Activated naive CD8-positive, alpha-beta T cell treated with anti-CD3 and anti-CD28 coated beads, Interleukin-2, amount 10 ng/mL, durations not matched to agents 7 days and 5 days (primary cell): ENCODE measurements at regions not wholly inside any gene's neighbourhood (a gene's known extent, or its start where the extent isn't known, plus 50 kb on each side); places are given as distances from the start of the nearest gene placed in this dataset.

Experiments used
- ATAC-seq: fragments of 150-1000 bp; cut with Tn5 transposase; one replicate; pipeline ENCODE4 v1.10.0; 2021; ENCODE audit warnings: low read depth, moderate library complexity
- POLR2A ChIA-PET: fragments of 350-600 bp; sonication (Branson Sonifier 250); formaldehyde crosslinking; loops from one replicate; lab custom pipeline; 2021; ENCODE audit warnings: antibody characterized with exemption; lab: Charles Lee
- DNase-seq: peaks from one replicate; pipeline ENCODE4 v3.0.0; 2021
- H3K27ac Mint-ChIP-seq: one replicate; pipeline ENCODE4 v1.8.0; 2022; ENCODE audit warnings: mild to moderate bottlenecking, mixed read lengths
- H3K27me3 Mint-ChIP-seq: one replicate; pipeline ENCODE4 v1.8.0; 2022; ENCODE audit warnings: mild to moderate bottlenecking, moderate library complexity, mixed read lengths
- H3K36me3 Mint-ChIP-seq: one replicate; pipeline ENCODE4 v1.8.0; 2021; ENCODE audit warnings: mild to moderate bottlenecking, mixed read lengths
- H3K4me1 Mint-ChIP-seq: one replicate; pipeline ENCODE4 v1.8.0; 2021; ENCODE audit warnings: mixed read lengths
- H3K4me3 Mint-ChIP-seq: one replicate; pipeline ENCODE4 v1.8.0; 2022; ENCODE audit warnings: mild to moderate bottlenecking, moderate library complexity, mixed read lengths
- H3K9me3 Mint-ChIP-seq: one replicate; pipeline ENCODE4 v1.8.0; 2021; ENCODE audit warnings: mixed read lengths

DNA sequence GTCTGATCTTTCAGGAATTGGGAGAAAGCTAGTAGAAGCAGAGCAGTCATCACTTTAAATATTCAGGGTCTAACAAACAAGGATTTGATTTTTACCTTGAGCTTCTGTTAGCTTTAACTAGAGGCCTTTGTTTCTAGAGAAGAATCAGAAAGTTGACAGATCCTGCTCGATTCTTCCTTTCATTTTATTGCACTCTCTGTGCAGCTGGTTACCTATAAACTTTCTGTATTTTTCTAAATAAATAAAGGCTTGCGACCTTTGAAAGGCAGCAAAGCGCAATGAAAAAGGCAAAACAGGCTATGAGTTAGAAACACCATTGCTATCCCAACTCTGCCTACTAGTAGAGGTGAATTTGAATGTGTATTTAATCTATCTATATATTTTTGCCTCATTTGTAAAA, 101.4 kb upstream of the NPY2R start:
- Mint-ChIP-seq H3K27me3 (no peaks in the 10 kb centered on the region), H3K27ac (no peak overlapping the region), H3K4me1 (no peaks in the 10 kb centered on the region), H3K36me3 (no peaks in the 10 kb centered on the region), H3K4me3 (no peak overlapping the region), H3K9me3 (no peaks in the 10 kb centered on the region)
- POLR2A ChIA-PET = no interaction called here
- DNase-seq (no peak), ATAC-seq (no peak)

DNA sequence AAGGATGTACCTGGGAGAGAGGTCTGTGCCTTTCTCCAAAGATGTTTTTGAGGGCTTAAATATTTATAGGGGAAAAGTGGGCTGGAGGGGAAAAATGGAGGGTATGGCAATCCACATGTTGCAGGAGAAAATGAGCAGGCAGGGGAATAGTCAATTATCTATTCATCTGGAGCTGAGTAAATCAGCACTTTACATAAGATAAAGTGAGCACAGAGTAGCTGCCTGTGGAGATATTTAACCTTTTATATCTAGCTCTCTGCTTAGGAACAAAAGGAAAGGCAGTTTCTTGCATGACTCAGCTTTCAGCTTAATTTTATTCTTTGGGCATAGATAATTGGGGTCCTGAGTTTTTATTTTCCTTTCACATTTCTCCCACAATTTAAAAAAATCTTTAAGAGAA, 93.6 kb upstream of the NPY2R start:
- H3K36me3 Mint-ChIP-seq = no peaks in the 10 kb centered on the region
- H3K4me1 Mint-ChIP-seq = no peaks in the 10 kb centered on the region
- H3K27ac Mint-ChIP-seq = no peak overlapping the region
- H3K9me3 Mint-ChIP-seq = no peaks in the 10 kb centered on the region
- ATAC-seq = no peak
- POLR2A ChIA-PET = no interaction called here
- H3K27me3 Mint-ChIP-seq = peaks cover 2% of the 10 kb centered on the region
- H3K4me3 Mint-ChIP-seq = no peak overlapping the region
- no peak for DNase-seq

DNA sequence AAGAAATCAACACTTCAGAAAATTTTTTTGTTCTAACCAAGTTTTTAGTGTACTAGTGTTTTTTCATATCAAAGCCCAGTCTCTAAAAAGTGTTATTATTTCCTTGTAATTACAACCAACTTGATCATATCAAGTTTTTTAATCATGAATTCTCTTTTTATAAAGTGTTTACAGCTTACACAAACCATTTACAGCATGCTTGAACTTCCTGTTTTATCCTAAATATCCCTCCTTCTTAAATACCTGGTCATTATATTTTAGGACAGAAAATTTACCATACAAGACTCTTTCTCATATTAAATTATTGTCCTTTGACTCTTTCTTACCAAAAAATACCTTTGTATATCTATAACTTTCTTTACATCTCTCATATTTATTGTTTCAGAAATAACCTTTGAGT, 89.4 kb upstream of the NPY2R start:
- H3K4me3 Mint-ChIP-seq = no peak overlapping the region
- H3K9me3 Mint-ChIP-seq = no peaks in the 10 kb centered on the region
- DNase-seq (no peak), ATAC-seq (no peak)
- no peaks in the 10 kb centered on the region for H3K36me3 Mint-ChIP-seq
- H3K27ac Mint-ChIP-seq = no peak overlapping the region
- H3K4me1 Mint-ChIP-seq = no peaks in the 10 kb centered on the region
- POLR2A ChIA-PET = no interaction called here
- peaks cover 2% of the 10 kb centered on the region for H3K27me3 Mint-ChIP-seq

DNA sequence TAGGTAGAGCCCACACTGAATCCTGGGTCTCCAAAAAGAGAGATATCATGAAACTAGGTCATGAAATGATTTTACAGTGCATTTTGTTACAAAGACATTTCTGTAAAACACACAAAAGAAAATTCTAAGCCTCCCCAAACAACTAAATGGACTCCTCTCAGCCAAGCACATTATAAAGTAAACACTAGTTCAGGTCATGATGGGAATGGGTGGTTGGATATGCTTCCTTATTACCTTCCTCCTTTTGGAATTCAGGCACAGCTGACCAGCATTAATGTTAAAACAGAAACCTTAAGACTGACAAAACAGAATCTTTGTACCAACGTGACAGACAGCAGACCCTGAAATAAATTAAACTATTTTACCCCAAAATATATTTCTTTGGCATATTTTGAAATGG, 87.9 kb upstream of the NPY2R start:
- DNase-seq (no peak), ATAC-seq (no peak)
- Mint-ChIP-seq H3K36me3 (no peaks in the 10 kb centered on the region), H3K4me3 (no peak overlapping the region), H3K9me3 (no peaks in the 10 kb centered on the region), H3K4me1 (no peaks in the 10 kb centered on the region), H3K27me3 (no peaks in the 10 kb centered on the region), H3K27ac (no peak overlapping the region)
- POLR2A ChIA-PET = no interaction called here

DNA sequence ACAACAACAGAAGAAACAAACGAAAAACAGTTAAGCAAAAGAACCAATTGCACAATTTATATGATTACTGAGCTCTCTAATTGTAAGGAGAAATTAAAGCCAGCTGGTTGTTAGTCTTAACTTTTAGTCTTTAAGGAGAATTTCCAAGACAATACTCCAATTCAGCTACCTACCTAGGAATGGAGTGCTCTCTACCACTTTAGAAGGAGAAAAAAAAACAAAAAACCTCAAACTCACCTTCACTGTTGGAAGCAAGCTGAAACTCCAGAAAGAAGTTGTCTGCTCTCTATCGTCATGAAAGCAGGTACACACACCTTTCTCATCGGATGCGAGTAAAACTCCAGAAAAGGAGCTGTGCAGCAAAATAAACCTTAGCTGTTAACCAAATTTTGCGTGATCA, 86.1 kb upstream of the NPY2R start:
- ATAC-seq = no peak

DNA sequence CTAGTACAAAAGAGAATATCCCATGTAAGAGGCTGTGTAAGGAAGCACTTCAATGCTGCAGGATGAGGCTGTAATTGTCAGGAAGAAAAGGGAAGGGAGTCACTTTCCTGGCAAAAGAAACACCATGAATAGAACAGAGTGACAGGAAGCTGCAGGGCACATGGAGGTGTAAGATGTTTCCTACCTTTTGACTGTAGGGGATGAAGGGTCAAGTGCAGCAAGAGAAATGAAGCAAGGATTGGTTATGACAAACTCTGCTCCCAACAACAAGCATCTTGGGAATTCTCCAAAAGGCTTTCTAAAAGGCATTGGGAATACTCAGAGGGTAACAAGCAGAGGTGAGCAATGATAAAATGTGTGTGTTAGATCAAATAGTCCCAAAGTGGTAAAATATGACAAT, 74.3 kb upstream of the NPY2R start:
- H3K36me3 Mint-ChIP-seq = no peaks in the 10 kb centered on the region
- no peaks in the 10 kb centered on the region for H3K27me3 Mint-ChIP-seq
- peaks cover 2% of the 10 kb centered on the region for H3K9me3 Mint-ChIP-seq
- no peak overlapping the region for H3K27ac Mint-ChIP-seq
- POLR2A ChIA-PET = no interaction called here
- H3K4me3 Mint-ChIP-seq = no peak overlapping the region
- no peak for ATAC-seq
- DNase-seq = no peak
- no peaks in the 10 kb centered on the region for H3K4me1 Mint-ChIP-seq

More for the DNA sequence above, 86.1 kb upstream of the NPY2R start:
- no peaks in the 10 kb centered on the region for H3K9me3 Mint-ChIP-seq
- no peak overlapping the region for H3K27ac Mint-ChIP-seq
- DNase-seq = no peak
- H3K4me1 Mint-ChIP-seq = no peaks in the 10 kb centered on the region
- POLR2A ChIA-PET = no interaction called here
- no peaks in the 10 kb centered on the region for H3K27me3 Mint-ChIP-seq
- H3K4me3 Mint-ChIP-seq = no peak overlapping the region
- H3K36me3 Mint-ChIP-seq = no peaks in the 10 kb centered on the region

DNA sequence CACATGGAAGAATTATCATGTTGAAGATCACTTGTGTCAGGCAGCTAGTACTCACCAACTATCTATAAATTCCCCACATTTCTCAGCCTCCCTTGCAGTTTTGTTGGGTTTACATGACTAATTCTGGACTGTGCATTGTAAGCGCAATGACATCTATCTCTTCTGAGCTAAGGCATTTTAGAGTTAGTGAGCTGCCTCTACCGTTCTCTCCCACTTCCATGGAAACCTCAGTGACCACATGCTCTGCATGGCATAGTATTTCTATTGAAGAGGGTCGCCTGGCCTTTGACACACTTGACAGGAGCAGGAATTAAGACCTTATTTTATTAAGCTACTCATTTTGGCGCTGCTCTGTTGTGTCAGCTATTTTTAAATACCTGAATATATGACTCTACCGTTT, 67.5 kb upstream of the NPY2R start:
- no peak for DNase-seq
- ATAC-seq = no peak
- POLR2A ChIA-PET = no interaction called here
- Mint-ChIP-seq H3K9me3 (no peaks in the 10 kb centered on the region), H3K27ac (no peak overlapping the region), H3K4me1 (no peaks in the 10 kb centered on the region), H3K4me3 (no peak overlapping the region), H3K36me3 (no peaks in the 10 kb centered on the region), H3K27me3 (no peaks in the 10 kb centered on the region)

DNA sequence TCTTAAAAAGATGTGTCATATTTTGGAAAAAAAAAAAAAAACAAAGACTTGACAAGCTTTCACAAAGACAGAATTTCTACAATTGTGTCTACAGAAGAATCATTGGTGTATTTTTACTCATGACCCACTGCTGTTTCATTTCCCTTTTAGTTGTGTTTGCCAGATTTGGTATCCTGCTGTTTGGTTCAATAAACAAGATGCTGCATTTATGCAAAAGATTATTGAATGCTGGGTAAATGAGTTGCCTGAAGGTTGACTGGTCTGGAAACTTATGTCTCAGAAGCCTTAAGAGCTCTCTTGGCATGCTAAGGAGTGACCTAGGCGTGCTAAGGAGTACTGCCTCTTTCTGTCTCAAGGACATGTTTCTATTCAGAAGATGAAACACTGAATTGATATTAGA, 64.9 kb upstream of the NPY2R start:
- no peaks in the 10 kb centered on the region for H3K9me3 Mint-ChIP-seq
- H3K4me3 Mint-ChIP-seq = no peak overlapping the region
- H3K27me3 Mint-ChIP-seq = no peaks in the 10 kb centered on the region
- no peaks in the 10 kb centered on the region for H3K4me1 Mint-ChIP-seq
- POLR2A ChIA-PET = no interaction called here
- no peak overlapping the region for H3K27ac Mint-ChIP-seq
- ATAC-seq = no peak
- DNase-seq = no peak
- no peaks in the 10 kb centered on the region for H3K36me3 Mint-ChIP-seq
